ENCODE measurements at regions not wholly inside any gene's neighbourhood (a gene's known extent, or its start where the extent isn't known, plus 50 kb on each side); places are given as distances from the start of the nearest gene placed in this dataset.

- no peaks in the 10 kb centered on the region for H3K36me3 ChIP-seq
- H3K4me3 ChIP-seq, result no peak overlapping the region
- H3K27ac ChIP-seq, result no peak overlapping the region
- no peaks in the 10 kb centered on the region for H3K27me3 ChIP-seq
- DNase-seq (ENCODE audit: low spot score in 2 of 2), result no peak
- H3K4me1 ChIP-seq, result no peaks in the 10 kb centered on the region
- intact Hi-C loops (cut with DNase I), result no loop called here
- no peaks in the 10 kb centered on the region for H3K9me3 ChIP-seq
- no peak for TF ChIP-seq CTCF (IDR thresholded peaks at IDR 0.05)
Observed at GRCh38 chr7:153457746-153458145, 594.5 kb upstream of the DPP6 start.

GRCh38 chr7:153470004-153470671, 582.1 kb upstream of the DPP6 start:
- Histone ChIP-seq H3K4me3 (no peak overlapping the region), H3K36me3 (no peaks in the 10 kb centered on the region), H3K27ac (no peak overlapping the region), H3K9me3 (no peaks in the 10 kb centered on the region), H3K27me3 (no peaks in the 10 kb centered on the region), H3K4me1 (no peaks in the 10 kb centered on the region)
- no peak for TF ChIP-seq CTCF (IDR thresholded peaks at IDR 0.05)
- intact Hi-C loops (cut with DNase I), result no loop called here
- DNase-seq (ENCODE audit: low spot score in 2 of 2), result no peak

GRCh38 chr7:153472516-153472915, 579.7 kb upstream of the DPP6 start:
- H3K27ac ChIP-seq, result no peak overlapping the region
- no peak for DNase-seq (ENCODE audit: low spot score in 2 of 2)
- no peak overlapping the region for H3K4me3 ChIP-seq
- no peaks in the 10 kb centered on the region for H3K36me3 ChIP-seq
- H3K4me1 ChIP-seq, result no peaks in the 10 kb centered on the region
- no peaks in the 10 kb centered on the region for H3K27me3 ChIP-seq
- no peak for TF ChIP-seq CTCF (IDR thresholded peaks at IDR 0.05)
- intact Hi-C loops (cut with DNase I), result no loop called here
- no peaks in the 10 kb centered on the region for H3K9me3 ChIP-seq

GRCh38 chr7:153473185-153473584, 579.0 kb upstream of the DPP6 start:
- no peak for DNase-seq (ENCODE audit: low spot score in 2 of 2)
- no peak overlapping the region for H3K4me3 ChIP-seq
- no peaks in the 10 kb centered on the region for H3K9me3 ChIP-seq
- no peak overlapping the region for H3K27ac ChIP-seq
- H3K27me3 ChIP-seq, result no peaks in the 10 kb centered on the region
- no peaks in the 10 kb centered on the region for H3K36me3 ChIP-seq
- no peaks in the 10 kb centered on the region for H3K4me1 ChIP-seq
- TF ChIP-seq CTCF (IDR thresholded peaks at IDR 0.05), result no peak
- intact Hi-C loops (cut with DNase I), result no loop called here

GRCh38 chr7:153475239-153475638, 577.0 kb upstream of the DPP6 start:
- TF ChIP-seq CTCF (IDR thresholded peaks at IDR 0.05), result no peak
- no peaks in the 10 kb centered on the region for H3K9me3 ChIP-seq
- no peaks in the 10 kb centered on the region for H3K27me3 ChIP-seq
- no peak overlapping the region for H3K4me3 ChIP-seq
- intact Hi-C loops (cut with DNase I), result no loop called here
- DNase-seq (ENCODE audit: low spot score in 2 of 2), result no peak
- no peak overlapping the region for H3K27ac ChIP-seq
- no peaks in the 10 kb centered on the region for H3K4me1 ChIP-seq
- no peaks in the 10 kb centered on the region for H3K36me3 ChIP-seq

GRCh38 chr7:153476166-153476565, 576.0 kb upstream of the DPP6 start:
- no peak for DNase-seq (ENCODE audit: low spot score in 2 of 2)
- intact Hi-C loops (cut with DNase I), result no loop called here
- TF ChIP-seq CTCF (IDR thresholded peaks at IDR 0.05), result no peak

More at GRCh38 chr7:153476166-153476565, 576.0 kb upstream of the DPP6 start:
- Histone ChIP-seq H3K27ac (no peak overlapping the region), H3K27me3 (no peaks in the 10 kb centered on the region), H3K4me3 (no peak overlapping the region), H3K36me3 (no peaks in the 10 kb centered on the region), H3K9me3 (no peaks in the 10 kb centered on the region), H3K4me1 (no peaks in the 10 kb centered on the region)
